Stimulated activated CD4-positive, alpha-beta T cell treated with anti-CD3 and anti-CD28 coated beads, Interleukin-15, amount 100 ng/mL, for 1 hour (primary cell): ENCODE measurements at regions not wholly inside any gene's neighbourhood (a gene's known extent, or its start where the extent isn't known, plus 50 kb on each side); places are given as distances from the start of the nearest gene placed in this dataset.
"Not testable (repeated sequence)": the region's sequence is repeated elsewhere in the genome, so short reads cannot be mapped to it uniquely, and the experiment has no call there.

Experiments used
- DNase-seq, 2 donors: peaks; one replicate each; pipeline ENCODE4 v3.0.0-alpha.2; 2020; ENCODE audit warnings: low read depth in 1 of 2, low spot score in 1 of 2

DNA sequence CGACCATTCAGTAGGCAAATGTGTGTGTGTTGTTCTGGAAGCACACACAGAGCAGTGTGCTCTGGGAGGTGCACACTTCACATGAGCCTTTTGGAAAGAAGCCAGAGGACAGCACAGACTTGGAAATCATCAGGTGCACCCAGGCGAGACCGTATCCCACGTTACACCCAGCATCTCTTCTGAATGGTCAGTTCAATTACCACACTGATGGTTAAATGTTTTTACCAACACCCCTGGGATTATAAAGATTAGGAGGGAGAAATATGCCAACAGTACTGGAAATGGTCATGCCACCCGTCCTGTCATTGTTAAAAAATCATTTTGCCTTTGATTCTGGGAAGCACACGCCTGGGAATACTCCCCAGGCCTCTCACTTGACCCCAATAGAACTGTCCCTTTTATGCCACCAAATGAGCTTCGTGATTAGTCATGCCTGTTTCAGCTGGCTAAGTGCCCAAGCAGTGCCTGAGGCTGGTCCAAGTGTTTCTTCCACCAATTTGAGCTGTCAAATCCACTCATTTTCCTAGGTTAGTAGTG, 183.7 kb downstream of the NRP2 start:
- DNase-seq, result no peak

DNA sequence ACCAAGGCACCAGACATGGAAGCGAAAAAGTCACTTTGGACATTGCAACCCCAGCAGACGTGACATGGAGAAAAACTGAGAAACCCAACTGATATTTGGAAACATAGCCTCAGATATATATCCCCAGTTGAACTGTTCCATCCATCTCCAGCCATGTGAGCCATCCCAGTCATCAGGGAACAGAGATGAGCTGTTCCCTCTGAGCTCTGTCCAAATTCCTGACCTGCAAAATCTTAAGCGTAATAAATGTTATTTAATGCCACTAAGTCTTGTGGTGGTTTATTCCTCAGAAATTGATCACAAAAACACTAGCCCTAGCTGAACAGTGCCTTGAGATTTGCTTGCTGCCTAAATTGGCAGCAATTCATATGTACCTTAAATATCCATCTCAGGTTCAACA, 182.8 kb downstream of the NRP2 start:
- DNase-seq, result no peak

DNA sequence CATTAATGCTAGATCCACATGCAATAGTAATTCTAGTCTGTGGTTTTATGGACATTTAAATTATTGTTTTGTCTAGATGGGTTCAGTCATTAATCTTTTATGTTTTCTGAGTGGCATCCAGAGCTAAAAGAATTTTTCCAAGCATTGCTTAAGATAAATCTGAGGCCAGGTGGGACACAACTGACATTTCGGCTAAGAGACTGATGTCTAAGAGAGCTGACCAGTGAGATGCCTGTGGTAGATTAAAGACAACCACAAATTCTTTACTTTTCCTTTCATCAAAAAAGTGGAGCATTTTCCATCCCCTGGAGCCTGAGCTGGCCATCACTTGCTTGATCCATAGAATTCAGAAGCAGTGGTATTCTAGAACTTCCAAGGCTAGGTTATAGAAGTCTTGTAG, 182.2 kb downstream of the NRP2 start:
- no peak for DNase-seq

DNA sequence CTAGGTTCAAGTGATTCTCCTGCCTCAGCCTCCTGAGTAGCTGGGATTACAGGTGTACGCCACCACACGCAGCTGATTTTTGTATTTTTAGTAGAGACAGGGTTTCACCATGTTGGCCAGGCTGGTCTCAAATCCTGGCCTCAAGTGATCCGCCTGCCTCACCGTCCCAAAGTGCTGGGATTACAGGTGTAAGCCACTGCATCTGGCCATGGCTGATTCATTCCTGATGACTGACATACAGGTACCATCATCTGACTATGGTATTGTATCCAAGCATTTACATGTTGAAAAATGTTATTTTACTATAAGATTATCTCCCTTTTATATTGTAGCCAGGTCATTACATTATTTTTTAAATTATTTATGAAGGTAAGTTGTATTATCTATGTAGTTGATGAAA, 180.5 kb downstream of the NRP2 start:
- DNase-seq, result not testable (repeated sequence)

DNA sequence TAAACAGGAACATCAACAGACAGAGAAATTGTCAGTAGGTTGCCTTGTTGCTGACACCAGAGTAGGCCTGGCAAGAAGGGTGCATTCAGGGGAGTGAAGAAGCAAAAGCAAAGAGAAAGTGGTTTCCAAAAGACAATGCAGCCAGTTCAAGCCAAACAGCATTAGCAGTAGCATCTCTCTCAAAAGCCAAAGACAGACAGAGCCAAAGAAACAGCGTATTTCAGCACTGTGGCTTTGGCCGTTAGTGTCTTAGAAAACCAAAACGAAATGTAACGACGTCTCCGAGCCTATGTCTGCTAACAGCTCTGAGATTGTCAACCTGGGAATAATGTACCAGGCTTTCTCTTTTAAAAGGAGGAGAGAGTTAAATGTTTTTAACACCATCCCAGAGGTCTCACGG, 178.6 kb downstream of the NRP2 start:
- no peak for DNase-seq

DNA sequence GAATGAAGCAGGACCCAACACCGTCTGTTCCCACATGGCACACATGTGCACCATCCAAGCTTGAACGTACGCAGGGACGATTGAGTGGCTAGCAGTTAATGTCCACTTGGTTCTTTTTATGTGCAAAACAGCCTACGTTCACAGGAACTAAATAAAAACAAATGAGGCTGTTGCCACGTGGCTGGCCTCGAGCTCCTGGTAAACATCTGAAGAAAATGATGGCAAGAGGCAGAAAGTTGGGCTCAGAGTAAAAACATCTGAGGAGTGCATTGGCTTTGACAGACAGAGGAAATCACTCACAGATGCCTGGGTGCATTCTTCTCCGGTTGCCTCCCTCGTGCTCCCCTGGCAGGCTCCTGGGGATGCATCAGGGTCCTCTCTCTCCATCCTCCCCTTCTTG, 177.9 kb downstream of the NRP2 start:
- DNase-seq, result no peak

DNA sequence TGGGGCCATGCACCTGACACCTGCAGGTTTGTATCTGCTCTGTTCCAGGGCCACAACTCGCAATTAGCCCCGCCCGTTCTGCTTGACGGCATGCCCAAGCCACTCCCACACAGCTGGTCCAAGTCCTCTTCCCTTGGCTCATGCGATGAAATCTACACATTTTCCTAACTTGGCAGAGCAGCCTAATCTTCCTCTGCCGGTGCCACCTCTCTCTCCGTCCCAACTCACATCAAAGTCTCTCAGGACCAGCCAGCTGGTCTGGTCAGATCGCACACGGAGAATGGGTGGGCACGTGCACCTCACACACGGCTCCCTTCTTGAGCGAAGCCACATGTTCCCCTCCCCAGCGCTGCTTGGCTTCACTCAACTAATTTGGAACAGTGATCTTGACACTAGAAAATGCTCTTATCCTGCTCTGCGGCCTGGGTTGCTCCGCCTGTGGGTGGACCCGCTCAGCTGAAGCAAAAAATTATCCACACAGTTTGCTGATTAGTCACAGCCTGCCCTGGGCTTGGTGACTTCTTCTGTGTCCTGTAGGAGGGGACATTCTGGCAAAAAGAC, 176.7 kb downstream of the NRP2 start:
- no peak for DNase-seq

DNA sequence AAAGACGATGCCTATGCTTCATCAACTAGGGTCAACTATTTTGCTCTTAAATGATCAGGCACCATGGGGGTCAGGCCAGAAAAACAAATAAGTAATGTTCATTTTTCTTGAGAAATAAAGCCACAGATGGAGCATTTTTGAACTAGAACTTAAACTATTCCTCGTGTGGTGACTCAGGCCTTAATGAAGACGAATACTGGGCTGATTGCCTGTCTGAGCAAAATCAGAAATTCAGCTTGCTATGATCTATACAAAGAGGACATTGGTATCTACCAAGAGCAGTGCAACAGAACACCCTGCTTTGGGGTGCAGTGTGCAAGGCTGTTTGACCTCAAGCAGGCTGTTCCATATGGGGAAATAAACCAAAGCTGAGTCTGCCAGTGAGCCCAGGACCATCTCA, 176.0 kb downstream of the NRP2 start:
- no peak for DNase-seq

DNA sequence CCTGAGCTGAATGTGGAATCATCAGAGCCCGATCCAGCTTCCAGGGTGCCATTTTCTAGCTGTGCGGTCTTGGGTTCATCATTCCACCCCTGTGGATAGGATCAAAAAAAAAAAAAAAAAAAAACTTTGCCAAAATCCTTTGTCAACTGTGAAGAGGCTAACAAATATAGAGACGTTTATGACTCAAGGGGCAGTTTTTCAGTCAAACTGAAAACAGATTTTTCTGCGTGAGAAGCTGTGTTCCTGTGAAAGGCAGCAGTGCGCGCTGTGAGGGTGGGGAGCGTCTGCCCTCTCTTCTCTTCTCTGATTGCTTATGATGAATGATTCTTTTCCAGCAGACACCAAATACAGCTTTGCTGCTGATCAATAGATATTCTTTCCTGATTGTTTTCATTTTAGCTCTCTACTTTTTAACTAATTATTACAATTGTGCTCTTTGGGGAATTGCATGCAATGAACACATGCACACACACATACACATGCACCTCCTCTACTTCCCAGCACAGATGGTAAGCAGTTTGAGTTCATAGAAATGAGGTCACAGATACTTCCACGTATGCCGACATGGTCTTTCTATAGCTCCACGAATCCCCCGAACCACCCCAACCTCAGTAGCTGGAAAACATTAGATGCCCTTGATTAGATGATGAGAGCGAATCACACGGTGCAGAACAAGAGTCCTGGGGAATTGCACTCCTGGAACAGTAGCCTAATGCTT, 175.4 kb downstream of the NRP2 start:
- DNase-seq, result no peak

DNA sequence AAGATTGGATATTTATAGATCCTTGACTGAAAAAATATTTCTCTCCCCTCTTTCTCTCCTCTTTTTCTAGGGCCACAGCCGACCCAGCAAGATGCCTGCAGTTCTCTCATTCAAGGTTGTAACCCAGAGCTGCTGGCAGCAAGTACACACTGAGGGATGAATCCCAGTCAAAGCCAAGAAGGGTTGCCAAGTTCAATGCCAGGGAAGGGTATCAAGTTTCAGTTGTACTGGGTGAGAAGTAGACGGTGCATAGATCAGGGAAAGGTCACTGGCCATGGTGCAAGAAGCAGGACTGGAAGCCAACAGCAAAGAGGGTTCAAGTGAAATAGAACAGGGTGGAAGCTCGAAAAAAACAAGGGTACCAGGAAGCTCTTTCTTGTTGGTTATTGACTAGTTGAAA, 170.2 kb downstream of the NRP2 start:
- no peak for DNase-seq

DNA sequence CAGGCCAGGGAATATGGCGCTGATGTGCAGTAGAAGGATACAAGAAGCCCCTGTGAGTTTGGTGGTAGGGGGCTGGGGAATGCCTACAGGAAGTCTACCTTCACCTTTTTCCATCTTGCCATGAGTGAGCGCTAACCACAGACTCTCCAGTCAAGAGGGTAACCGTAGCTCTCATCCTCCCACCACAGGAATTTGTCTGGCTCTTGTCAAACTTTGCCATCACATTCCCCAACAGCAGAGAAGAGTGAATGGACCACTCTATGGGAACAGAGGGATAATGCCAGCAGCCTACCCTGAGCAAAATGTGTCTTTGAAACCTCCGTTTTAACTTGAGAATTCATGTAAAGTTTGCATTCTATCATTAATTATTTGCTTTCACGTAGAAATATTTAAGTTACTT, 168.3 kb downstream of the NRP2 start:
- DNase-seq, result no peak

DNA sequence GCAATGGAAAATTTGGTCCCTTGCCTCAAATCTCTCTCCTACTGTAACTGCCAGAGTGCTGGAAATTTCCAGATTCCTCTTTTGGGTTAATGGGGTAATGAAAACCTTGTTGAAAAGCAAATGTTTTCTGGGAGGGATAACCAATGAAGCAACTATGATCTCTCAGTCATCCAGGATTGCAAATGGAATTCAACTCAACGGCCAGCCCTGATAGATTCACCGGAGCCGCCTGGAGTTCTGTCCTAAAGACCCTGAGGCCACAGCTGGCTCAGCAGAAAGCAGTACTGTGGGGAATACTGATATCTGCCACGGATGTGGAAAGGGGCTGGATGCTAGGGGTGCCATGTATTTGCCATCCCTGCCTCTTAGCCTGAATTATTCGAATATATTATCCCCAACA, 167.8 kb downstream of the NRP2 start:
- DNase-seq, result no peak

DNA sequence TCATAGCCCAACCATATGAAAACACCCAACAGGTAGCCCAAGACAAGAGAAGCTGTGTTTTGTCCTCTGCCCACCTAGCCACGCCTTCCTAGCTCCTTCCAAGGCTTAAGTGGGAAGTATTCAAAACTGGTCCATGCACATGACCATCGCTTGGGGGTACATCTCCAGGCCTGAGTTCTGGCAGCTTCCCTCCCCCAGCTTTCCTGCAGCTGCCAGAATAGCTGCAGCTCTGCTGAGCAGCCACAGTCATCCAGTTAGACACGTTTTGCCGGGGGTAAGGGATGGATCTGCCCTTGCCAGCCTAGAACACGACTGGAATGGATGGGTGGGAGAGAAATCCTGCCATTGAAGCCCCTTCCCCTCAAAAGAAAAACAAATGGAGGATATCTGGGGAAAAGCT, 166.8 kb downstream of the NRP2 start:
- DNase-seq, result no peak

DNA sequence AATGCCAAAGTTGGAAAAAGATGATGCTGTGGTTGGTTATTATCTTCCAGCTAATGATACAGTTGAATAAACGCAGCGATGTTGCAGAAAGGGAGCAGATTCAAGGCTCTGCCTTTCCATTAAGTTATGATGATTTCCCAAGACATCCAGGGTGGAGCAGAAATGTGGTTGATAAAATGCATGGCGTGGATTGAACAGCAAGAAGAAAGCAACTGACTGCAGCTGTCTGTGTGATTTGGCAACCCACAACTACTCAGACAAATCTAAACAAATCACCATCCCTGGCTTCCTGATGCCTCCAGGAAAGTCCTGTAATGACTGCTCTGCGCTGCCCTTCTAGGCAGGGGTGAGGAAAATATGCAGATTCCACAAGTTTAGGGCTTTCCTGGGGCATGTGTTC, 166.3 kb downstream of the NRP2 start:
- DNase-seq, result no peak
